ENCODE measurements at regions not wholly inside any gene's neighbourhood (a gene's known extent, or its start where the extent isn't known, plus 50 kb on each side); places are given as distances from the start of the nearest gene placed in this dataset.
A peak's percentile ranks its signal among the peaks of the same experiment; 100 is the strongest.

- no peak for TF ChIP-seq MXI1 (IDR thresholded peaks at IDR 0.05; ENCODE audit: borderline replicate concordance, low read depth, low read length)
These were observed 54.7 kb upstream of the TNS3 start (continued) for GRCh38 chr7:47636433-47637175.

GRCh38 chr7:47636081-47636432 is 54.1 kb upstream of the TNS3 start:
- no peak for TF ChIP-seq NFE2L2 (IDR thresholded peaks at IDR 0.05; ENCODE audit: low read depth, low read length)
- TF ChIP-seq, protein P1, sequence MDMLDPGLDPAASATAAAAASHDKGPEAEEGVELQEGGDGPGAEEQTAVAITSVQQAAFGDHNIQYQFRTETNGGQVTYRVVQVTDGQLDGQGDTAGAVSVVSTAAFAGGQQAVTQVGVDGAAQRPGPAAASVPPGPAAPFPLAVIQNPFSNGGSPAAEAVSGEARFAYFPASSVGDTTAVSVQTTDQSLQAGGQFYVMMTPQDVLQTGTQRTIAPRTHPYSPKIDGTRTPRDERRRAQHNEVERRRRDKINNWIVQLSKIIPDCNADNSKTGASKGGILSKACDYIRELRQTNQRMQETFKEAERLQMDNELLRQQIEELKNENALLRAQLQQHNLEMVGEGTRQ (IDR thresholded peaks at IDR 0.05; ENCODE audit: low read depth, low read length): no peak
- no peak for TF ChIP-seq MAFK (IDR thresholded peaks at IDR 0.05; ENCODE audit: low read depth, low read length)
- no peak for TF ChIP-seq RAD21 (IDR thresholded peaks at IDR 0.05; ENCODE audit: low read length)
- no peak for TF ChIP-seq RCOR1 (IDR thresholded peaks at IDR 0.05; ENCODE audit: insufficient replicate concordance, low read length)
- no peak for TF ChIP-seq POLR2A (IDR thresholded peaks at IDR 0.05; ENCODE audit: low read depth, low read length)
- no peak for TF ChIP-seq ELK1 (IDR thresholded peaks at IDR 0.05; ENCODE audit: borderline replicate concordance, low read depth, low read length)
- no peak for TF ChIP-seq CEBPB (IDR thresholded peaks at IDR 0.05; ENCODE audit: low read depth, low read length)
- H3K4ac ChIP-seq (ENCODE audit: low read depth, low read length): peak overlapping the region; percentile 65
- DNase-seq (no peak), ATAC-seq (ENCODE audit: low read depth) (no peak)
- H3K27me3 ChIP-seq (ENCODE audit: control insufficient read depth, insufficient read depth, low read length): no peaks in the 10 kb centered on the region
- peaks cover 15% of the 10 kb centered on the region; the same call in 1 of the 2 replicates for H3K9me1 ChIP-seq (ENCODE audit: insufficient read depth, low read length)
- no peak overlapping the region for H3K27ac ChIP-seq (ENCODE audit: insufficient read depth, low read length)
- H2AK9ac ChIP-seq (replicated peaks; ENCODE audit: low read depth, low read length, poor library complexity): peak overlapping the region; percentile 47
- H3K4me1 ChIP-seq (ENCODE audit: control insufficient read depth, insufficient read depth, low read length): peaks cover 22% of the 10 kb centered on the region
- peak overlapping the region; percentile 66; the same call in 1 of the 2 replicates for H2AK5ac ChIP-seq (ENCODE audit: low read depth, low read length)
- peak overlapping the region; percentile 60 for H2BK120ac ChIP-seq (ENCODE audit: low read depth, low read length)
- peak overlapping the region; percentile 41; the same call in 1 of the 2 replicates for H3K23ac ChIP-seq (ENCODE audit: low read depth, low read length)
- no peak overlapping the region for H3K4me3 ChIP-seq (ENCODE audit: insufficient read depth, low read depth, low read length)
- intact Hi-C loops (cut with micrococcal nuclease) (no loop called here), dilution Hi-C loops (cut with HindIII; ENCODE audit: low sequenced_read_pairs, unreplicated experiment) (no loop called here), in situ Hi-C loops (cut with MboI; ENCODE audit: low sequenced_read_pairs) (no loop called here)
- H3K9ac ChIP-seq (ENCODE audit: low read depth, low read length): no peak overlapping the region
- H3K14ac ChIP-seq (replicated peaks; ENCODE audit: low read depth, low read length): peak overlapping the region; percentile 72; the same call in 1 of the 2 replicates
- H3K36me3 ChIP-seq (ENCODE audit: control insufficient read depth, insufficient read depth, low read length): no peaks in the 10 kb centered on the region
- H4K5ac ChIP-seq (ENCODE audit: low read depth, low read length): no peak overlapping the region; the same call in 1 of the 2 replicates
- H2BK15ac ChIP-seq (ENCODE audit: low read depth, low read length): peak overlapping the region; percentile 86
- H3K18ac ChIP-seq (ENCODE audit: low read depth, low read length): no peak overlapping the region
- H3K9me3 ChIP-seq (ENCODE audit: control insufficient read depth, insufficient read depth, low read length): no peaks in the 10 kb centered on the region
- peak overlapping the region; percentile 38 to 51; a peak in 3 of 4 replicates for H4K8ac ChIP-seq (ENCODE audit: low read depth in 2 of 2, low read length in 2 of 2)
- no peak overlapping the region for H3K4me2 ChIP-seq (ENCODE audit: low read depth, low read length)
- H4K91ac ChIP-seq (ENCODE audit: insufficient read depth, low read depth, low read length): peak overlapping the region; percentile 80
- no peak overlapping the region for H2BK5ac ChIP-seq (ENCODE audit: low read depth, low read length, poor library complexity, severe bottlenecking)
- ChIA-PET CTCF (no interaction called here), POLR2A (ENCODE audit: unreplicated experiment) (no interaction called here)
- BruUV-seq (replicated peaks): no TSS peak
- no peak overlapping the region for H3K56ac ChIP-seq (ENCODE audit: extremely low read depth, insufficient read depth, low read length)
- H2BK20ac ChIP-seq (ENCODE audit: low read depth, low read length): peak overlapping the region; percentile 72
- no peaks in the 10 kb centered on the region for H4K20me1 ChIP-seq (ENCODE audit: insufficient read depth, low read length)
- H3K79me1 ChIP-seq (ENCODE audit: low read depth in 1 of 2, low read length in 2 of 2): no peaks in the 10 kb centered on the region
- 100% methylated on average over 1 of the region's 4 CpGs; no CpG with 5 or more reads in 1 of the 2 experiments for WGBS, 2 experiments (ENCODE audit: extremely low coverage in 2 of 2, insufficient read length in 1 of 2)
- H2AFZ ChIP-seq (replicated peaks; ENCODE audit: low read length, poor library complexity): no peak overlapping the region
